Endothelial cell of umbilical vein (primary cell): ENCODE measurements at regions not wholly inside any gene's neighbourhood (a gene's known extent, or its start where the extent isn't known, plus 50 kb on each side); places are given as distances from the start of the nearest gene placed in this dataset.

Source experiments
- BruUV-seq: library from RNA; stranded (reverse); fragments of 400-500 nt; replicated peaks from 2 replicates; lab custom pipeline; 2021; lab: Mats Ljungman, UMichigan
- CTCF ChIA-PET: fragments of 300-600, 350-600 bp; sonication (Branson Sonifier 250); formaldehyde crosslinking; loops from one replicate; lab custom pipeline; 2021; ENCODE audit warnings: antibody characterized with exemption, inconsistent platforms; lab: Charles Lee
- POLR2A ChIA-PET: fragments of 300-600, 350-600 bp; sonication (Branson Sonifier 250); formaldehyde crosslinking; loops from one replicate; lab custom pipeline; 2021; ENCODE audit warnings: antibody characterized with exemption, inconsistent platforms; lab: Charles Lee
- DNase-seq: peaks from one replicate; pipeline ENCODE4 v3.0.0-alpha.2; 2011; ENCODE audit warnings: low read depth, low spot score
- FAIRE-seq: peaks from 2 replicates; lab custom pipeline; 2011; peaks lifted over from hg19 to GRCh38; lab: Jason Lieb, UNC
- H2AFZ ChIP-seq: 2 replicates; pipeline ENCODE4 v1.6.0; 2012; ENCODE audit warnings: low read depth, low read length, control low read depth, inconsistent platforms
- H3K27ac ChIP-seq: 2 replicates; pipeline ENCODE4 v1.5.1; 2011; ENCODE audit warnings: low read depth, mild to moderate bottlenecking, control low read depth, low read length, moderate library complexity; ENCODE audit not compliant: insufficient read depth
- H3K27me3 ChIP-seq, 2 experiments: 2 replicates each; pipeline versions ENCODE4 v1.6.0 to v1.6.1; 2011; ENCODE audit warnings: low read length in 2 of 2, mixed read lengths in 1 of 2; ENCODE audit not compliant: control insufficient read depth in 2 of 2, insufficient read depth in 2 of 2
- H3K36me3 ChIP-seq, 2 experiments: 2 replicates in 1 of 2; 3 replicates in 1 of 2; pipeline ENCODE4 v1.5.1; 2011; ENCODE audit warnings: low read length in 2 of 2, mild to moderate bottlenecking in 1 of 2, moderate library complexity in 1 of 2; ENCODE audit not compliant: control insufficient read depth in 2 of 2, insufficient read depth in 2 of 2; ENCODE audit errors: extremely low read depth in 1 of 2
- H3K4me1 ChIP-seq: 3 replicates; pipeline ENCODE4 v1.5.1; 2011; ENCODE audit warnings: mild to moderate bottlenecking, low read length; ENCODE audit not compliant: control insufficient read depth, insufficient read depth; ENCODE audit errors: extremely low read depth
- H3K4me2 ChIP-seq: 2 replicates; pipeline ENCODE4 v1.6.1; 2011; ENCODE audit warnings: low read length, control low read depth, mixed read lengths; ENCODE audit not compliant: insufficient read depth
- H3K4me3 ChIP-seq, 3 experiments: fragments of 200-600 bp in 1 of 3; sonication (generic), shearing (Covaris generic) in 1 of 3; replicated peaks in 1 of 3; 2 replicates each; pipeline ENCODE4 v1.5.1; 2011 to 2016; ENCODE audit warnings: control low read depth in 3 of 3, low read length in 3 of 3, mild to moderate bottlenecking in 2 of 3, inconsistent platforms in 1 of 3, low read depth in 1 of 3, moderate library complexity in 1 of 3; ENCODE audit not compliant: insufficient read depth in 1 of 3
- H3K79me2 ChIP-seq: 2 replicates; pipeline ENCODE4 v1.6.0; 2012; ENCODE audit warnings: low read length, inconsistent platforms; ENCODE audit not compliant: control insufficient read depth, insufficient read depth
- H3K9ac ChIP-seq: replicated peaks from 2 replicates; pipeline ENCODE3; 2011; ENCODE audit warnings: low read length, control low read depth; ENCODE audit not compliant: insufficient read depth; ENCODE audit errors: extremely low read depth
- H3K9me1 ChIP-seq: replicated peaks from 3 replicates; pipeline ENCODE4 v1.6.0; 2011; ENCODE audit warnings: mild to moderate bottlenecking, low read length; ENCODE audit not compliant: control insufficient read depth, insufficient read depth; ENCODE audit errors: extremely low read depth
- H3K9me3 ChIP-seq: replicated peaks from 2 replicates; pipeline ENCODE4 v1.5.1; 2012; ENCODE audit warnings: low read length, inconsistent platforms; ENCODE audit not compliant: control insufficient read depth, insufficient read depth
- H4K20me1 ChIP-seq: replicated peaks from 2 replicates; pipeline ENCODE3; 2011; ENCODE audit warnings: mild to moderate bottlenecking, low read length; ENCODE audit not compliant: control insufficient read depth, insufficient read depth; ENCODE audit errors: extremely low read depth
- CTCF ChIP-seq, 2 donors: IDR thresholded peaks; 1 replicate in 1 of 2; 2 replicates in 1 of 2; pipeline ENCODE4 v1.5.1; 2011; ENCODE audit warnings: low read length in 2 of 2, mild to moderate bottlenecking in 2 of 2, moderate library complexity in 2 of 2, control low read depth in 1 of 2, inconsistent platforms in 1 of 2, low read depth in 1 of 2; ENCODE audit not compliant: insufficient read depth in 1 of 2; ENCODE audit errors: extremely low read depth in 1 of 2
- EZH2 ChIP-seq: IDR thresholded peaks from 2 replicates; pipeline ENCODE4 v1.6.1; 2012; ENCODE audit warnings: borderline replicate concordance, low read depth, mild to moderate bottlenecking, moderate library complexity, low read length, inconsistent platforms; ENCODE audit not compliant: severe bottlenecking
- FOS ChIP-seq: IDR thresholded peaks from 2 replicates; pipeline ENCODE4 v1.6.1; 2011; ENCODE audit warnings: mild to moderate bottlenecking, low read length, moderate library complexity, borderline replicate concordance; ENCODE audit not compliant: insufficient read depth
- GATA2 ChIP-seq: IDR thresholded peaks from 2 replicates; pipeline ENCODE4 v1.7.0; 2011; ENCODE audit warnings: low read depth, mild to moderate bottlenecking, moderate library complexity, mixed read lengths, low read length; ENCODE audit not compliant: insufficient read length, insufficient read depth
- JUN ChIP-seq: IDR thresholded peaks from 2 replicates; pipeline ENCODE4 v1.6.1; 2011; ENCODE audit warnings: borderline replicate concordance, low read depth; ENCODE audit not compliant: insufficient read length, insufficient read depth
- MAX ChIP-seq: IDR thresholded peaks from 2 replicates; pipeline ENCODE4 v1.6.1; 2011; ENCODE audit not compliant: insufficient read depth, insufficient read length
- MYC ChIP-seq: IDR thresholded peaks from one replicate; pipeline ENCODE4 v1.6.1; 2011; ENCODE audit warnings: mild to moderate bottlenecking, low read depth, low read length
- POLR2A ChIP-seq: IDR thresholded peaks from 2 replicates; pipeline ENCODE4 v1.6.1; 2012; ENCODE audit warnings: low read depth, mild to moderate bottlenecking, control low read depth, low read length
- POLR2AphosphoS5 ChIP-seq: IDR thresholded peaks from 2 replicates; pipeline ENCODE4 v1.6.1; 2012; ENCODE audit warnings: low read depth, mild to moderate bottlenecking, control low read depth, low read length, moderate library complexity; ENCODE audit not compliant: insufficient read depth
- dilution Hi-C: fragments of 300-500 bp; cut with MboI; formaldehyde crosslinking; loops from one replicate; pipeline ENCODE4 v1.15.0; 2019; ENCODE audit warnings: low sequenced_read_pairs; ENCODE audit not compliant: extremely low pct_ligation_motif_present
- intact Hi-C: fragments of 100-400 bp; cut with micrococcal nuclease; formaldehyde crosslinking; loops from one replicate; pipeline ENCODE4 v1.10.0; 2022

GRCh38 chr15:63434576-63435186, 53.0 kb upstream of the CA12 start:
- DNase-seq = no peak
- dilution Hi-C loops = no loop called here
- intact Hi-C loops = no loop called here
- Histone ChIP-seq H3K9ac (no peak overlapping the region), H3K27me3 (no peaks in the 10 kb centered on the region), H2AFZ (no peak overlapping the region), H3K4me3 (no peak overlapping the region), H3K27ac (no peak overlapping the region), H3K36me3 (no peaks in the 10 kb centered on the region), H3K4me2 (no peak overlapping the region), H3K9me3 (no peaks in the 10 kb centered on the region), H3K9me1 (no peaks in the 10 kb centered on the region), H3K79me2 (no peaks in the 10 kb centered on the region), H3K4me1 (peaks cover 8% of the 10 kb centered on the region), H4K20me1 (no peaks in the 10 kb centered on the region)
- BruUV-seq = no TSS peak
- no peak for TF ChIP-seq JUN
- no peak for TF ChIP-seq MYC
- TF ChIP-seq POLR2A = no peak
- no peak for TF ChIP-seq MAX
- no peak for TF ChIP-seq CTCF (IDR thresholded peaks at IDR 0.05; ENCODE audit: extremely low read depth in 1 of 2, insufficient read depth in 1 of 2, low read depth in 1 of 2, low read length in 2 of 2)
- TF ChIP-seq FOS = no peak
- TF ChIP-seq EZH2 = no peak
- TF ChIP-seq POLR2AphosphoS5 = no peak
- TF ChIP-seq GATA2 = no peak
- ChIA-PET CTCF (interaction anchor here (0.9 to 1.3 kb wide), 3 partner anchors 11 to 67 kb away, joined by 3 to 4 read pairs (median 3); no protein-coding TSS in a partner anchor), POLR2A (no interaction called here)
- FAIRE-seq = no peak
